ENCODE measurements at regions not wholly inside any gene's neighbourhood (a gene's known extent, or its start where the extent isn't known, plus 50 kb on each side); places are given as distances from the start of the nearest gene placed in this dataset.

GRCh38 chr4:166600264-166600663, 634.0 kb downstream of the SPOCK3 start:
- TF ChIP-seq CTCF (IDR thresholded peaks at IDR 0.05; ENCODE audit: poor library complexity) (no peak), EZH2 (IDR thresholded peaks at IDR 0.05; ENCODE audit: borderline replicate concordance) (no peak), EZH2phosphoT487 (IDR thresholded peaks at IDR 0.05; ENCODE audit: low read depth, severe bottlenecking, unreplicated experiment) (no peak)
